ENCODE measurements at regions not wholly inside any gene's neighbourhood (a gene's known extent, or its start where the extent isn't known, plus 50 kb on each side); places are given as distances from the start of the nearest gene placed in this dataset.
"Not testable (repeated sequence)": the region's sequence is repeated elsewhere in the genome, so short reads cannot be mapped to it uniquely, and the experiment has no call there.

- not testable (repeated sequence) for DNase-seq
Observed at GRCh38 chr6:12554820-12555219, 161.7 kb upstream of the PHACTR1 start.

- DNase-seq = no peak
Observed at GRCh38 chr6:12555267-12555666, 161.3 kb upstream of the PHACTR1 start.

- DNase-seq = no peak
Observed at GRCh38 chr6:12555781-12556180, 160.8 kb upstream of the PHACTR1 start.

GRCh38 chr6:12557765-12558164 is 158.8 kb upstream of the PHACTR1 start:
- DNase-seq = no peak

- no peak for DNase-seq
Observed at GRCh38 chr6:12560315-12560714, 156.3 kb upstream of the PHACTR1 start.

GRCh38 chr6:12566618-12567123 is 149.9 kb upstream of the PHACTR1 start:
- no peak for DNase-seq

- no peak for DNase-seq
Observed at GRCh38 chr6:12567682-12568081, 148.9 kb upstream of the PHACTR1 start.

- no peak for DNase-seq
Observed at GRCh38 chr6:12569646-12570045, 146.9 kb upstream of the PHACTR1 start.

- DNase-seq = no peak
Observed at GRCh38 chr6:12570461-12571030, 146.0 kb upstream of the PHACTR1 start.

- DNase-seq = no peak
Observed at GRCh38 chr6:12572896-12573827, 143.4 kb upstream of the PHACTR1 start.

GRCh38 chr6:12575961-12576360 is 140.6 kb upstream of the PHACTR1 start:
- no peak for DNase-seq

- no peak for DNase-seq
Observed at GRCh38 chr6:12576389-12576788, 140.2 kb upstream of the PHACTR1 start.

- no peak for DNase-seq
Observed at GRCh38 chr6:12577124-12577850, 139.3 kb upstream of the PHACTR1 start.

GRCh38 chr6:12578097-12578496 is 138.5 kb upstream of the PHACTR1 start:
- DNase-seq = no peak

GRCh38 chr6:12578751-12579150 is 137.8 kb upstream of the PHACTR1 start:
- no peak for DNase-seq

GRCh38 chr6:12580290-12580689 is 136.3 kb upstream of the PHACTR1 start:
- DNase-seq = no peak

- no peak for DNase-seq
Observed at GRCh38 chr6:12582421-12583110, 134.0 kb upstream of the PHACTR1 start.

- DNase-seq = no peak
Observed at GRCh38 chr6:12584631-12585405, 131.7 kb upstream of the PHACTR1 start.

GRCh38 chr6:12585497-12585958 is 131.0 kb upstream of the PHACTR1 start:
- no peak for DNase-seq

- DNase-seq = no peak
Observed at GRCh38 chr6:12586721-12587480, 129.7 kb upstream of the PHACTR1 start.

- DNase-seq = no peak
Observed at GRCh38 chr6:12590901-12591300, 125.7 kb upstream of the PHACTR1 start.

Measured in CD4-positive, alpha-beta T cell treated with Interleukin-1 beta for 1 hour (primary cell).